PC-9 (cell line): ENCODE measurements at regions not wholly inside any gene's neighbourhood (a gene's known extent, or its start where the extent isn't known, plus 50 kb on each side); places are given as distances from the start of the nearest gene placed in this dataset.

Experiments used
- CTCF ChIP-seq: fragments of 200-600 bp; sonication (generic); conservative IDR thresholded peaks from 2 replicates; pipeline ENCODE4 v1.6.1; 2017; ENCODE audit warnings: mixed run types, antibody characterized with exemption, mild to moderate bottlenecking, moderate library complexity
- EZH2 ChIP-seq: fragments of 200-600 bp; sonication (generic); IDR thresholded peaks from 2 replicates; pipeline ENCODE4 v1.8.0; 2017; ENCODE audit warnings: antibody characterized with exemption, low read depth

- TF ChIP-seq CTCF (no peak), EZH2 (no peak)
Observed at GRCh38 chr3:157713101-157713500, 209.9 kb upstream of the VEPH1 start.
